HEK293 (cell line): ENCODE measurements at regions not wholly inside any gene's neighbourhood (a gene's known extent, or its start where the extent isn't known, plus 50 kb on each side); places are given as distances from the start of the nearest gene placed in this dataset.
A peak's percentile ranks its signal among the peaks of the same experiment; 100 is the strongest.

Experiments used
- CTCF ChIA-PET: fragments of 350-600 bp; formaldehyde crosslinking; extraction: SDS; loops from one replicate; lab custom pipeline; 2021; ENCODE audit warnings: antibody characterized with exemption; lab: Yijun Ruan, JAX
- POLR2A ChIA-PET: fragments of 300-600 bp; formaldehyde crosslinking; extraction: SDS; loops from one replicate; lab custom pipeline; 2020; ENCODE audit warnings: antibody characterized with exemption, inconsistent platforms; lab: Yijun Ruan, JAX
- H3K27ac ChIP-seq: fragments of 200-500 bp; sonication (Bioruptor generic); 2 replicates; pipeline ENCODE4 v1.5.1; 2014; ENCODE audit warnings: low read depth, low read length, control low read depth, inconsistent platforms; ENCODE audit errors: extremely low read depth
- H3K36me3 ChIP-seq, 2 experiments: fragments of 200-500 bp in 1 of 2; sonication (Bioruptor generic) in 1 of 2; 1 replicate in 1 of 2; 2 replicates in 1 of 2; pipeline ENCODE4 v1.5.1; 2014 to 2017; ENCODE audit warnings: inconsistent platforms in 2 of 2, low read length in 2 of 2; ENCODE audit not compliant: control insufficient read depth in 2 of 2, insufficient read depth in 1 of 2
- H3K4me1 ChIP-seq: fragments of 200-500 bp; sonication (Bioruptor generic); 2 replicates; pipeline ENCODE4 v1.5.1; 2014; ENCODE audit warnings: mild to moderate bottlenecking, low read length, inconsistent platforms; ENCODE audit not compliant: control insufficient read depth, insufficient read depth
- H3K4me3 ChIP-seq: 2 replicates; pipeline ENCODE4 v1.5.1; 2011; ENCODE audit warnings: low read depth, mild to moderate bottlenecking, control low read depth, low read length, moderate library complexity
- H3K9me3 ChIP-seq: fragments of 200-500 bp; sonication (Bioruptor generic); 2 replicates; pipeline ENCODE4 v1.5.1; 2014; ENCODE audit warnings: low read depth, low read length, inconsistent platforms; ENCODE audit not compliant: control insufficient read depth, insufficient read depth
- KLF16 ChIP-seq: fragments of 450-650 bp; formaldehyde crosslinking; IDR thresholded peaks from 2 replicates; pipeline ENCODE4 v1.5.1; 2017; ENCODE audit warnings: missing biosample characterization, missing genetic modification characterization
- SP7 ChIP-seq: fragments of 450-650 bp; formaldehyde crosslinking; IDR thresholded peaks from 2 replicates; pipeline ENCODE4 v1.5.1; 2016; ENCODE audit warnings: missing biosample characterization, missing genetic modification characterization
- ZBTB20 ChIP-seq: fragments of 450-650 bp; formaldehyde crosslinking; IDR thresholded peaks from 2 replicates; pipeline ENCODE4 v1.5.1; 2016; ENCODE audit warnings: missing biosample characterization, missing genetic modification characterization
- ZBTB8A ChIP-seq: fragments of 450-650 bp; formaldehyde crosslinking; IDR thresholded peaks from 2 replicates; pipeline ENCODE4 v1.5.1; 2016; ENCODE audit warnings: missing biosample characterization, missing genetic modification characterization
- ZFP37 ChIP-seq: fragments of 450-650 bp; formaldehyde crosslinking; IDR thresholded peaks from 2 replicates; pipeline ENCODE4 v1.5.1; 2016; ENCODE audit warnings: missing biosample characterization, missing genetic modification characterization
- ZNF24 ChIP-seq: fragments of 450-650 bp; formaldehyde crosslinking; IDR thresholded peaks from 2 replicates; pipeline ENCODE4 v1.5.1; 2016; ENCODE audit warnings: missing biosample characterization, missing genetic modification characterization
- ZNF335 ChIP-seq: fragments of 450-650 bp; formaldehyde crosslinking; conservative IDR thresholded peaks from 2 replicates; pipeline ENCODE4 v1.5.1; 2016; ENCODE audit warnings: missing biosample characterization, missing genetic modification characterization
- ZNF518A ChIP-seq: fragments of 450-650 bp; formaldehyde crosslinking; conservative IDR thresholded peaks from 2 replicates; pipeline ENCODE4 v1.5.1; 2016; ENCODE audit warnings: low read depth, missing biosample characterization, missing genetic modification characterization
- ZNF561 ChIP-seq: fragments of 450-650 bp; IDR thresholded peaks from 2 replicates; pipeline ENCODE4 v1.5.1; 2018; ENCODE audit warnings: missing biosample characterization, missing genetic modification characterization, borderline replicate concordance
- ZNF600 ChIP-seq: fragments of 450-650 bp; formaldehyde crosslinking; IDR thresholded peaks from 2 replicates; pipeline ENCODE4 v1.5.1; 2016; ENCODE audit warnings: missing biosample characterization, missing genetic modification characterization
- ZNF623 ChIP-seq: fragments of 450-650 bp; formaldehyde crosslinking; IDR thresholded peaks from 2 replicates; pipeline ENCODE4 v1.5.1; 2016; ENCODE audit warnings: missing biosample characterization, missing genetic modification characterization
- ZNF692 ChIP-seq: fragments of 450-650 bp; formaldehyde crosslinking; IDR thresholded peaks from 2 replicates; pipeline ENCODE4 v1.5.1; 2016; ENCODE audit warnings: missing biosample characterization, missing genetic modification characterization
- ZNF704 ChIP-seq: fragments of 450-650 bp; formaldehyde crosslinking; IDR thresholded peaks from 2 replicates; pipeline ENCODE4 v1.5.1; 2016; ENCODE audit warnings: missing biosample characterization, missing genetic modification characterization
- ZNF76 ChIP-seq: fragments of 450-650 bp; formaldehyde crosslinking; IDR thresholded peaks from 2 replicates; pipeline ENCODE4; 2016; ENCODE audit warnings: low read depth, missing biosample characterization, missing genetic modification characterization, borderline replicate concordance
- ZNF791 ChIP-seq: fragments of 450-650 bp; formaldehyde crosslinking; IDR thresholded peaks from 2 replicates; pipeline ENCODE4 v1.5.1; 2016; ENCODE audit warnings: missing biosample characterization, missing genetic modification characterization
- ZNF792 ChIP-seq: fragments of 450-650 bp; formaldehyde crosslinking; IDR thresholded peaks from 2 replicates; pipeline ENCODE4 v1.5.1; 2016; ENCODE audit warnings: missing biosample characterization, missing genetic modification characterization
- ZXDB ChIP-seq: fragments of 450-650 bp; formaldehyde crosslinking; IDR thresholded peaks from 2 replicates; pipeline ENCODE4 v1.5.1; 2016; ENCODE audit warnings: missing biosample characterization, missing genetic modification characterization
- TF ChIP-seq, protein P1 (sequence below): fragments of 450-650 bp; formaldehyde crosslinking; IDR thresholded peaks from 2 replicates; pipeline ENCODE4 v1.5.1; 2016; ENCODE audit warnings: missing biosample characterization, missing genetic modification characterization
- TF ChIP-seq, protein P2 (sequence below): fragments of 450-650 bp; formaldehyde crosslinking; IDR thresholded peaks from 2 replicates; pipeline ENCODE4 v1.5.1; 2016; ENCODE audit warnings: missing biosample characterization, missing genetic modification characterization

GRCh38 chr15:70507772-70508371, 255.5 kb downstream of the UACA start (continued):
- 0 out of 2 replicates have a peak, but pooled peaks have one; percentile 17 for TF ChIP-seq ZNF792 (tag by site-specific recombination)
- TF ChIP-seq KLF16 (tag by site-specific recombination): peak; percentile 80
- TF ChIP-seq ZNF518A (tag by site-specific recombination): no peak
- peak; percentile 32; the same call in 1 of the 2 replicates for TF ChIP-seq ZNF76 (tag by site-specific recombination)

DNA sequence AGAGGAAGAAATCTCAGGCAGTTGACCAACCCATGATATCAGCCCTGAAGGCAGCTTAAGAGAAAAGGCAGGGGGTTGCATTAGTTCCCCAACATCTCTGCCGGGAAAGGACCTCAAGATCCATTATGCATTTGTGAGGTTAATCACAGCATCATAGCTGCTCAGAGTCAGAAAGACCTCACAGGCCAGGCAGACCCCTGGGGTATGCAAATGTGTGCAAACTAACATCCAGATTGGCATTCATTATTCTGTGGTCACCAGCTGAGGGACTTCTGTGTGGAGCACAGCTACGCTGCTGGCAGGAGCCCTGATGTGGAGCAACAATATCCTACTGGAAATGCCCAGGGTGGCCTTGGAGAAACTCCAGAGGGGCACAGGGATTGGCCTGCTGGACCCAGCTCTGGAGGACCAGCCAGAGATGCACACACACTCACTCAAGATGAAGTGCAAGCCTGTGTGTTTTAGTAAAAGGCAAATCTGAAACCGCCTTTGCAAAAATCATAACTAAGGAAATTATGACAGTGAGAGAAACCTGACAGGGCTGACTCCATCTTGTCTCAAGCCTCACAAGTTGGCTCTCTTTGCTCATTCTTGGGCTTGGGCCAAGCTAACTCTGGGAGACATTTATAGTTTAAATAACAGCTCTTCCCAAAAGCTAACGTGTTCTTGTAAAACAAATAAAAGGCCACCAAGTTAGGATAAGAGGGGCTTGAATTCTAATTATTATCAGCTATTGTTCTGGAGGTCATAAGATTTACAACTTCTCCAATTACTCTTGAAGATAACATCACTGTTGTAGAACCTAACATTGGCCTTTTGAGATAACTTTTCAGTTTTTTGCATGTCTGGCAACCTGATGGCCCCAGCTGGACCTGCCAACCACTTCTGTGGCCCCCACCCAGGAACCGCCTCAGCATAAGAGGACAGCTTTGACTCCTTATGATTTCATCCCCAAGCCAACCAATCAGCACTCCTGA, 257.1 kb downstream of the UACA start:
- CTCF ChIA-PET: interaction anchor here (0.7 to 18.0 kb wide), 9 partner anchors 10 to 1041 kb away, joined by 3 to 181 read pairs (median 5); no protein-coding TSS in a partner anchor
- H3K27ac ChIP-seq: peak overlapping the region; percentile 78
- H3K9me3 ChIP-seq: no peaks in the 10 kb centered on the region
- H3K4me1 ChIP-seq: peaks cover 54% of the 10 kb centered on the region
- H3K4me3 ChIP-seq: no peak overlapping the region
- no peaks in the 10 kb centered on the region for H3K36me3 ChIP-seq
- POLR2A ChIA-PET: interaction anchor here (0.7 to 5.8 kb wide), 7 partner anchors 10 to 1044 kb away, joined by 4 to 43 read pairs (median 14); partner anchors contain the start of gene TLE3
- no peak for TF ChIP-seq ZNF791 (tag by site-specific recombination)
- no peak for TF ChIP-seq ZFP37 (tag by site-specific recombination)
- no peak for TF ChIP-seq ZBTB8A (tag by site-specific recombination)
- TF ChIP-seq, protein P1, sequence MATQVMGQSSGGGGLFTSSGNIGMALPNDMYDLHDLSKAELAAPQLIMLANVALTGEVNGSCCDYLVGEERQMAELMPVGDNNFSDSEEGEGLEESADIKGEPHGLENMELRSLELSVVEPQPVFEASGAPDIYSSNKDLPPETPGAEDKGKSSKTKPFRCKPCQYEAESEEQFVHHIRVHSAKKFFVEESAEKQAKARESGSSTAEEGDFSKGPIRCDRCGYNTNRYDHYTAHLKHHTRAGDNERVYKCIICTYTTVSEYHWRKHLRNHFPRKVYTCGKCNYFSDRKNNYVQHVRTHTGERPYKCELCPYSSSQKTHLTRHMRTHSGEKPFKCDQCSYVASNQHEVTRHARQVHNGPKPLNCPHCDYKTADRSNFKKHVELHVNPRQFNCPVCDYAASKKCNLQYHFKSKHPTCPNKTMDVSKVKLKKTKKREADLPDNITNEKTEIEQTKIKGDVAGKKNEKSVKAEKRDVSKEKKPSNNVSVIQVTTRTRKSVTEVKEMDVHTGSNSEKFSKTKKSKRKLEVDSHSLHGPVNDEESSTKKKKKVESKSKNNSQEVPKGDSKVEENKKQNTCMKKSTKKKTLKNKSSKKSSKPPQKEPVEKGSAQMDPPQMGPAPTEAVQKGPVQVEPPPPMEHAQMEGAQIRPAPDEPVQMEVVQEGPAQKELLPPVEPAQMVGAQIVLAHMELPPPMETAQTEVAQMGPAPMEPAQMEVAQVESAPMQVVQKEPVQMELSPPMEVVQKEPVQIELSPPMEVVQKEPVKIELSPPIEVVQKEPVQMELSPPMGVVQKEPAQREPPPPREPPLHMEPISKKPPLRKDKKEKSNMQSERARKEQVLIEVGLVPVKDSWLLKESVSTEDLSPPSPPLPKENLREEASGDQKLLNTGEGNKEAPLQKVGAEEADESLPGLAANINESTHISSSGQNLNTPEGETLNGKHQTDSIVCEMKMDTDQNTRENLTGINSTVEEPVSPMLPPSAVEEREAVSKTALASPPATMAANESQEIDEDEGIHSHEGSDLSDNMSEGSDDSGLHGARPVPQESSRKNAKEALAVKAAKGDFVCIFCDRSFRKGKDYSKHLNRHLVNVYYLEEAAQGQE (tag by site-specific recombination): no peak
- TF ChIP-seq ZBTB20 (tag by site-specific recombination): peak; percentile 38; the same call in 1 of the 2 replicates
- TF ChIP-seq ZNF704: no peak
- no peak for TF ChIP-seq ZNF24
- TF ChIP-seq ZNF335 (tag by site-specific recombination): 0 out of 2 replicates have a peak, but pooled peaks have one; percentile 4
- TF ChIP-seq ZNF600: no peak; the same call in 1 of the 2 replicates
- peak; percentile 28; the same call in 1 of the 2 replicates for TF ChIP-seq ZNF692 (tag by site-specific recombination)
- TF ChIP-seq ZNF623 (tag by site-specific recombination): no peak
- peak; percentile 62; the same call in 1 of the 2 replicates for TF ChIP-seq ZXDB (tag by site-specific recombination)
- TF ChIP-seq, protein P2, sequence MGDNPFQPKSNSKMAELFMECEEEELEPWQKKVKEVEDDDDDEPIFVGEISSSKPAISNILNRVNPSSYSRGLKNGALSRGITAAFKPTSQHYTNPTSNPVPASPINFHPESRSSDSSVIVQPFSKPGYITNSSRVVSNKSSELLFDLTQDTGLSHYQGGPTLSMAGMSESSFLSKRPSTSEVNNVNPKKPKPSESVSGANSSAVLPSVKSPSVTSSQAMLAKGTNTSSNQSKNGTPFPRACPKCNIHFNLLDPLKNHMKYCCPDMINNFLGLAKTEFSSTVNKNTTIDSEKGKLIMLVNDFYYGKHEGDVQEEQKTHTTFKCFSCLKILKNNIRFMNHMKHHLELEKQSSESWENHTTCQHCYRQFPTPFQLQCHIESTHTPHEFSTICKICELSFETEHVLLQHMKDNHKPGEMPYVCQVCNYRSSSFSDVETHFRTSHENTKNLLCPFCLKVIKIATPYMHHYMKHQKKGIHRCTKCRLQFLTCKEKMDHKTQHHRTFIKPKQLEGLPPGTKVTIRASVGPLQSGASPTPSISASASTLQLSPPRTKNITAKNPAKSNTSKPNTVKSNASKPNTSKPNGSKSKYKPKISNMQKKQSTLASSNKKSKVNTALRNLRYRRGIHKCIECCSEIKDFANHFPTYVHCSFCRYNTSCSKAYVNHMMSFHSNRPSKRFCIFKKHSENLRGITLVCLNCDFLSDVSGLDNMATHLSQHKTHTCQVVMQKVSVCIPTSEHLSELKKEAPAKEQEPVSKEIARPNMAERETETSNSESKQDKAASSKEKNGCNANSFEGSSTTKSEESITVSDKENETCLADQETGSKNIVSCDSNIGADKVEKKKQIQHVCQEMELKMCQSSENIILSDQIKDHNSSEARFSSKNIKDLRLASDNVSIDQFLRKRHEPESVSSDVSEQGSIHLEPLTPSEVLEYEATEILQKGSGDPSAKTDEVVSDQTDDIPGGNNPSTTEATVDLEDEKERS (tag by site-specific recombination): no peak
- no peak for TF ChIP-seq ZNF561 (tag by site-specific recombination)
- TF ChIP-seq SP7 (tag by site-specific recombination): peak; percentile 64
